GM13977 (cell line): ENCODE measurements at regions not wholly inside any gene's neighbourhood (a gene's known extent, or its start where the extent isn't known, plus 50 kb on each side); places are given as distances from the start of the nearest gene placed in this dataset.

Experiments used
- DNase-seq: peaks from one replicate; pipeline ENCODE4 v3.0.0; 2012; ENCODE audit warnings: low spot score
- CTCF ChIP-seq: IDR thresholded peaks from 2 replicates; pipeline ENCODE4 v1.5.1; 2012; ENCODE audit warnings: mild to moderate bottlenecking, control low read depth; ENCODE audit not compliant: insufficient read depth; ENCODE audit errors: extremely low read depth, missing control alignments
- in situ Hi-C: fragments of 300-500 bp; cut with MboI; formaldehyde crosslinking; loops from one replicate; pipeline ENCODE4 v1.12.0; 2022; ENCODE audit warnings: low sequenced_read_pairs, low pct_unique_long_range_greater_than_20kb, mixed read lengths, inconsistent platforms; ENCODE audit not compliant: unreplicated experiment

DNA sequence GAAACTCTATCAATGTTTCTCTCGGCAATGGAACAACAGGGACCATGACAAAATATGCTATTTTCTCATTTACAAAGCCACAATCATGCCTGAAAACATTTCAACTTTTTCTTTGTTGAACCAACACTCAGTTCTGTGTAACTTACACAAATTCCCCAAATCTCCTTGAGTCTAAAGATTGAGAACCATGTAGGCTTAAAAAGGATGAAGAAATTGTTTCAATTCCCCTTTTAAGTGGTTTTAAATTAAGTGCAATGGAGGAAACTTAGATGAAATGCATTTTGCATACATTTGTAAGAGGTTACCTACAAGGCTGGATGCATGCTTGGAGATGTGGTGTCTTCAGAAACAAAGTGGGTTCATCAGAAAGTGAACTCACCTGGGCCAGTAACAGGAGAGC is 566.4 kb upstream of the CDH11 start:
- no peak for DNase-seq
- TF ChIP-seq CTCF: no peak
- in situ Hi-C loops: no loop called here

GRCh38 chr16:65684230-65684629 is 562.4 kb upstream of the CDH11 start:
- in situ Hi-C loops: no loop called here
- DNase-seq: no peak
- no peak for TF ChIP-seq CTCF

- no peak for DNase-seq
- in situ Hi-C loops: no loop called here
- no peak for TF ChIP-seq CTCF
Observed at GRCh38 chr16:65681406-65681805, 559.5 kb upstream of the CDH11 start.

- DNase-seq: no peak
- in situ Hi-C loops: no loop called here
- TF ChIP-seq CTCF: no peak
Observed at GRCh38 chr16:65679785-65680184, 557.9 kb upstream of the CDH11 start.

DNA sequence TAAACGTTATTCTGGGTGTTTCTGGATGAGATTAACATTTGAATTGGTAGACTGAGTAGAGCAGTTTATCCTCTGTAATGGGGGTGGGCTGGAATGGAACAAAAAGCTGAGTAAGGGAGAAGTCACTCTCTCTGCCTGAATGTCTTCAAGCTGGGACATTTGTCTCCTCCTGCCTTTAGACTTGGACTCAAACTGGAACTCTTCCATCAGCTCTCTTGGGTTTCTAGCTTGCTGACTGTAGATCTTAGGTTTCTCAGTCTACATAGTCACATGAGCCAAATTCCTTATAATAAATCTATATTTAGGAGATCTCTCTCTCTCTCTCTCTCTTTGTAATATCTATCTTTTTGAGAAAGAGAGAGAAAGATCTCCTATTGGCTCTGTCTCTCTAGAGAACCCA is 553.3 kb upstream of the CDH11 start:
- no peak for DNase-seq
- no peak for TF ChIP-seq CTCF
- in situ Hi-C loops: no loop called here

DNA sequence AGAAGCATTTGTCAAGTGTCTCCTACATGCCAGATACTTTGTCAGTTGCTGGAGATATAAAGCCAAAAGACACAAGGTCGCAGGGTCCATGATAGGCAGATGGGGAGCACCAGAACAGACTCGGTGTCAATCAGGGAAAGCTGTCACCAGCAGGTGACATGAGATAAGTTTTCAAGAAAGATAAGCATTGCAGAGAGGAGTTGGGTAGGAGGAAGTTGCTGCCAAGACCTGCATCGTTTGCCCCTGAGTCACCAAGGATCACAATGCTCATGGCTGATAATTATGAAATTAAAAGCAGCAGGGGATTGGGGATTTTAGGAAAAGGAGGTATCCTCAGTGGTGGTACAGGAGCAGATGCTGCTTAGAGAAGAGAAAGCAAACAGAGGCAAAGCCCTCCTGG is 551.1 kb upstream of the CDH11 start:
- DNase-seq: no peak
- in situ Hi-C loops: no loop called here
- no peak for TF ChIP-seq CTCF

- in situ Hi-C loops: no loop called here
- no peak for DNase-seq
- no peak for TF ChIP-seq CTCF
Observed at GRCh38 chr16:65671071-65671470, 549.2 kb upstream of the CDH11 start.
